Esophagus muscularis mucosa (tissue), 3 donors: ENCODE measurements at regions not wholly inside any gene's neighbourhood (a gene's known extent, or its start where the extent isn't known, plus 50 kb on each side); places are given as distances from the start of the nearest gene placed in this dataset.

Experiments used
- POLR2A ChIP-seq: fragments of 450-650 bp; IDR thresholded peaks from one replicate; pipeline ENCODE4 v1.6.1; 2017; ENCODE audit warnings: antibody characterized with exemption, moderate library complexity, mild to moderate bottlenecking, low read depth
- POLR2AphosphoS5 ChIP-seq, 2 donors: sonication (generic); formaldehyde crosslinking; IDR thresholded peaks; one replicate each; pipeline ENCODE4 v1.6.1; 2017; ENCODE audit warnings: antibody characterized with exemption in 2 of 2
- TF ChIP-seq, protein P1 (sequence below), 3 experiments: fragments of 200-600 bp in 2 of 3; fragments of 450-650 bp in 1 of 3; sonication (generic) in 2 of 3; IDR thresholded peaks; one replicate each; pipeline ENCODE4 v1.5.1; 2017 to 2019; ENCODE audit warnings: antibody characterized with exemption in 3 of 3, mild to moderate bottlenecking in 2 of 3, moderate library complexity in 1 of 3

GRCh38 chr9:82670726-82671125 lies 392.2 kb downstream of the RASEF start:
- TF ChIP-seq, protein P1, sequence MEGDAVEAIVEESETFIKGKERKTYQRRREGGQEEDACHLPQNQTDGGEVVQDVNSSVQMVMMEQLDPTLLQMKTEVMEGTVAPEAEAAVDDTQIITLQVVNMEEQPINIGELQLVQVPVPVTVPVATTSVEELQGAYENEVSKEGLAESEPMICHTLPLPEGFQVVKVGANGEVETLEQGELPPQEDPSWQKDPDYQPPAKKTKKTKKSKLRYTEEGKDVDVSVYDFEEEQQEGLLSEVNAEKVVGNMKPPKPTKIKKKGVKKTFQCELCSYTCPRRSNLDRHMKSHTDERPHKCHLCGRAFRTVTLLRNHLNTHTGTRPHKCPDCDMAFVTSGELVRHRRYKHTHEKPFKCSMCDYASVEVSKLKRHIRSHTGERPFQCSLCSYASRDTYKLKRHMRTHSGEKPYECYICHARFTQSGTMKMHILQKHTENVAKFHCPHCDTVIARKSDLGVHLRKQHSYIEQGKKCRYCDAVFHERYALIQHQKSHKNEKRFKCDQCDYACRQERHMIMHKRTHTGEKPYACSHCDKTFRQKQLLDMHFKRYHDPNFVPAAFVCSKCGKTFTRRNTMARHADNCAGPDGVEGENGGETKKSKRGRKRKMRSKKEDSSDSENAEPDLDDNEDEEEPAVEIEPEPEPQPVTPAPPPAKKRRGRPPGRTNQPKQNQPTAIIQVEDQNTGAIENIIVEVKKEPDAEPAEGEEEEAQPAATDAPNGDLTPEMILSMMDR (IDR thresholded peaks at IDR 0.05), result no peak
- TF ChIP-seq POLR2A (no peak), POLR2AphosphoS5 (IDR thresholded peaks at IDR 0.05) (no peak)
